Colon (tissue), 2 donors: ENCODE measurements at regions not wholly inside any gene's neighbourhood (a gene's known extent, or its start where the extent isn't known, plus 50 kb on each side); places are given as distances from the start of the nearest gene placed in this dataset.
"Not testable (repeated sequence)": the region's sequence is repeated elsewhere in the genome, so short reads cannot be mapped to it uniquely, and the experiment has no call there.

Experiments used
- FAIRE-seq: peaks from 2 replicates; lab custom pipeline; 2012; peaks lifted over from hg19 to GRCh38; lab: Jason Lieb, UNC
- donor health status: control.
- donor health status: control.

DNA sequence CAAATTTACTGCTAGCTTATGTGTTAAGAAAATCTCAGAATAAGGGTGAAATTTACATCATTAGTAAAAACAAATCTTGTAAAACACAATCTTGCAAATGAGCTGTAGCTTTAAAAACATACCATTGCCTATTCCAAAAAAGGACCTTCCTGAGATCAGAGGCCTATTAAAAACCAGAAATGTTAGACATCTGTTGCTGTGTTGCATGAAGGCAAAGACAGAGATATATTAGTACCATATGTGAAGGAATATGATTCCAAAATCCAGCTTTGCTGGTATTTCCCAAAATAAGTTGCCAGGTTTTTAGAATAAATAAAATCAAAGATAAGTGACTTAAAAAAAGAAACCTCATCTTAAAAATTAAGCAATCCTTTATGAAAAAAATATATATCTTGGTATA lies 504.1 kb upstream of the CDIN1 start:
- FAIRE-seq = no peak

DNA sequence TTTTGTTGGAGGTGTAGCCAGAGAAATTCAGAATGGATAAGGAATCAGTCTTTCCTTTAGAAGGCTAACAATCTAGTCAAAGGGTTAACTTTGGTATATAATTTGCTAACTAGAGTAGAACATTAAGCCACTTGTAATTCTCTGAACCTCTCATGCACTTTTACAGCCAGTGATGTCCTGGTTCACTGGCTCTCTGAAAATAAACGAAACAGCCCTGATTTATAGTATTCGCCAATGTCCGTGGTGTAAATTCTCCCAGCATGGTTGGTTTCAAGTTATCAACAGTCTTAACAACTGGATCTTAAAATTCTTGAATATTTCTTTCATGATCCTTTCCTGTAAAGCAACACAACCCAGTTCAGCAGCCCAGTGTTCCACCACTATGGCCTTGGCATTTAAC lies 500.4 kb upstream of the CDIN1 start:
- no peak for FAIRE-seq

GRCh38 chr15:36080759-36081158 lies 498.7 kb upstream of the CDIN1 start:
- FAIRE-seq = no peak

DNA sequence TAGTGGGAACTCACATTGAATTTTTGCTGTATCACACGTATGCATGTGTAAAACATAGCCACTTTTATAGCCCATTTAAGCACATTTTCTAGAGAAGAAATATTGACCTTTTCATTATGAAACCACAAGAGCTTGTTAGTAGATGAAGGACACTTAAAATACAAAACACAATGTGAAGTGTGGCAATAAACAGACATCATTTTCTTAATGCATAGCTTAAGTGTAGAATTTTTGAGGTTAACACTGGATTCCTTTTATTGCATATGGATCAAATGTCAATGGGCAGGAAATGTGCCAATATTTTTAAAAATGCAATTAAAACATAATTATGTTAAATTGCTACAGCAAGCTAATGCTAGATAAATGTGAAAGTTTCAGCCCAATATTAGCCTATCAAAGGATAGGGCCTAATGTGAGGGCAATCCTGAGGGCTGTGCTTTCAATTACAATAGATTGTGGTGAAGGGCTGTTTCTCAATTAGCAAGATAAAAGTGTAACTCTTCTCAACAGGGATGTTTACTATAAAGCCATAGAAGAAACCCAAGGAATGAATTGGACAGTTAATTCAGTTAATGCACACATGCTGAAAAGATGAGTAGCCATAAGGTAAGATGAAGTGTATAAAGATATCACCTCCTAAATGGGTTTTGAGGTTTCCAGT lies 489.0 kb upstream of the CDIN1 start:
- no peak for FAIRE-seq

GRCh38 chr15:36106640-36107335 lies 472.6 kb upstream of the CDIN1 start:
- FAIRE-seq = no peak

DNA sequence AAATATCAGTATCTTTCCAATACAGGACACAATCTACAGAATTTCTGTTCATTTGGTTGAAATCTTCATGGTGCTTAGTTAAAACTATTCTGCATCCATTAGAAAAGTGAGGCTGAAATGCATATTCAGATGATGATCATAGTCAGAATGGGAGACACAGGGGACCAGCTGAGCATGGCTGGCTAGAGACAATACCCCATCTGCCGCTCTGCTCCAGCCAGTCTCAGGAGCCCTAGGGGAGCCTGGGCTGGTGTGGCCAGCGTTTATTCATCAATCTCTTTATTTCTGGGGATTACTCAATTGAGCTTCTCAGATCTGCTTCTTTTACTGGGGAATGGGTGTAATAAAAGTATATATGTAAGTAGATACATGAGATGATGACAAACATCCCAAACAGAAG lies 470.9 kb upstream of the CDIN1 start:
- no peak for FAIRE-seq

GRCh38 chr15:36109943-36110658 lies 469.3 kb upstream of the CDIN1 start:
- FAIRE-seq = no peak

GRCh38 chr15:36110659-36110993 lies 468.8 kb upstream of the CDIN1 start:
- no peak for FAIRE-seq

GRCh38 chr15:36117296-36117787 lies 462.1 kb upstream of the CDIN1 start:
- FAIRE-seq = no peak

GRCh38 chr15:36126194-36126593 lies 453.2 kb upstream of the CDIN1 start:
- no peak for FAIRE-seq

GRCh38 chr15:36130641-36131310 lies 448.6 kb upstream of the CDIN1 start:
- FAIRE-seq = no peak

DNA sequence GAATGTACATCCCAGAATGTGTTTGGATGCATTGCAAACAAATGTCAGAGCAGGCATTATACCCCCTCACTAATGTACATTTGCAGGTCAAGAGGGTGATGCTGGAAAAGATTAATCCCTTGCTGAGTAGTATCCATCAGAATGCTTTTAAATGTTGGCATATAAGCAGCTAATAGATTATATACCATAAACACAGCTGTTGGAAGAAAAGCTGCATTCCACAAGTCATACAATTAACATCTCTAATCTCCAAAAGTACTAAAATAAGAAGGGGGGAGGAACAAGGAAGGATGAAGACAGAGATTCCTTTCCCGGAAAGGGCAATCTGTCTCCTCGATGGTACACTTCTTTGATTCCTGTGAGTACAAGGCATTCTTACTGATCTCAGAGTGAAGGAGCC lies 445.7 kb upstream of the CDIN1 start:
- no peak for FAIRE-seq

GRCh38 chr15:36136049-36136448 lies 443.4 kb upstream of the CDIN1 start:
- no peak for FAIRE-seq

- FAIRE-seq = no peak
These were observed 426.5 kb upstream of the CDIN1 start for GRCh38 chr15:36152936-36153335.

DNA sequence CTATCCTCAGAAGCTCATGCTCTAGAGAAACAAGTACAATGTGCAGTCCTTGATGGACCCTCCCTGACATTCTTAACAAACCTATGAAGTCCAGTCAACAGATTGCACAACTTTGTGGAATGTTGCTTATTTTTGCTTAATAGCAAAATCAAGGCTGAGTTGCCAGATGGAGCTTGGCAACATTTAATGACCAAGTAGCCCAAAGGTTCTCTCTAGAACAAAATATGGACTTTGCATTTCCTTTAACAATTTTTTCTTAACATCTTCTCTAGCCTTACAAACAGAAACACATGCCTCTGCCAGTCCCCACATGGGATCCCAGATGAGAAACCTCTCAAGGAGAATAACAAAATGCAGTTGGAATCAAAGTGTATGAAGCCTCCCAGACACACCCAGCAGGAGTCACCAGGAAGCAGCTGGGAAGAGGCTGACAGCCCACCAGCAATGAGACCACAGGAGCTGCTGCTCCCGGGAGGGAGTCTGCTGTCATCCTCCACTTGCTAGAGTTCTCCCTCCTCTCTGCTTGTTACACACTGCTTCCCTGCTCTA lies 422.5 kb upstream of the CDIN1 start:
- FAIRE-seq = no peak

DNA sequence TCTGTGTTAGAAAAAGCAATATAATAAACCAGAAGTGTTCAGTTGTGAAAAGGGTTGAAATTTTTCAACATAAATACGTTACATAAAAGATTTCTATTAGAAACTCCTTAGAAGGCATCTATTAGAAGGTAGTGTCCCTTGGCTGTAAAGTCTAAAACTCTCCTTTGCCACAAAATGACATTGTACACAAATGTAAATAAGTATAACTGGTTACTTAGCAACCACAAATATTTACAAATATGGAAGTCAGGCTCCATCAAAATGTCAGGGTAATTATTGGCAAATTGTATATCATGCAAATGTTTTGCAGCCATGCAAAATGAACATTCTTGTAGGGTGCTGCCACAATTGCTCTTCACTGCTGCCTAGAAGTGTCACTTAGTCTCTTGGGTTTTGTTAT lies 419.1 kb upstream of the CDIN1 start:
- no peak for FAIRE-seq

DNA sequence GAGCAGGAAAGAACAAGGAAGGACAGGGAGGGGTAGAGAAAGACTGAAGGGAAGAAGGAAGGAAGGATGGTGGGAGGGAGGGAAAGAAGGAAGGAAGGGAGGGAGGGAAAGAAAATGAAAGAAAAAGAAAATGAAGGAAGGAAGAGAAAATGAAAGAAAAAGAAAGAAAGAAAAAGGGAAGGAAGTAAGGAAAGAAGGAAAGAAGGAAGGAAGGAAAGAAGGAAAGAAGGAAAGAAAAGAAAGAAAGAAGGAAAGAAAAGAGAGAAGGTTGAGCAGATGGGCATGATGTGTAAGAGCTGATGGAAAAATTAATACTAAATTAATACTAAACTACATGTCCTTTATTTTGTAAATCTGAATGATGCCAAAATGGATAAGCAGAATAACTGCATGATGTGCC lies 418.3 kb upstream of the CDIN1 start:
- FAIRE-seq = no peak

DNA sequence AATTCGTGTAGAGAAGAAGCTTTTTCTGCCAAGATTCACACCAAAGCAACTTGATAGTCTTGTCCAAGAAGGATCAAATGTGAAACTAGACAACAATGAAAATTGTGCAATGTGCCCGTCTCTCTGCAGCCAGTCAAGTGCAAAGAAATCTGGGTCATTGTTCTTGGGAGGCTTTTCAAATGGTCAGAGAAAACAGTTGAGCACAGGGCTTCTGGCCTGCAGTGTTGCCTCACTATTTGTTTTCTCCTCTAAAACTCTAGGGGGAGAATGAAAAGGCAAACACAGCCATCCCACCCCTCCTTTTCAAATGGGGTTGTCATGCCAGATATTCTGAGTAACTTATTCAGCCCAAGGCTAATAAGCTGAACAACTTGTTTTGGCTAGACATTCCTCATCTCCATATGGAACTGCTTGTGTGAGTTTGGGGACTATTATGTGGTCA lies 417.6 kb upstream of the CDIN1 start:
- no peak for FAIRE-seq

DNA sequence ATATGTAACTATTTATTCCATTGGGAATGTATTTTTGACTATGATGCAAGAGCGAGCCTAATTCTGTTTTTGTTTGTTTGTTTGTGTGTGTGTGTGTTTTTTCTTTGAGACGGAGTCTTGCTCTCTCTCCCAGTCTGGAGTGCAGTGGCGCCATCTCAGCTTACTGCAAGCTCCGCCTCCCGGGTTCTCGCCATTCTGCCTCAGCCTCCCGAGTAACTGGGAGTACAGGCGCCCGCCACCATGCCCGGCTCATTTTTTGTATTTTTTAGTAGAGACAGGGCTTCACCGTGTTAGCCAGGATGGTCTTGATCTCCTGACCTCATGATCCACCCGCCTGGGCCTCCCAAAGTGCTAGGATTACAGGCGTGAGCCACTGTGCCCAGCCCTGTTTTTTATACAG lies 415.4 kb upstream of the CDIN1 start:
- not testable (repeated sequence) for FAIRE-seq

GRCh38 chr15:36172955-36173354 lies 406.5 kb upstream of the CDIN1 start:
- FAIRE-seq = no peak

DNA sequence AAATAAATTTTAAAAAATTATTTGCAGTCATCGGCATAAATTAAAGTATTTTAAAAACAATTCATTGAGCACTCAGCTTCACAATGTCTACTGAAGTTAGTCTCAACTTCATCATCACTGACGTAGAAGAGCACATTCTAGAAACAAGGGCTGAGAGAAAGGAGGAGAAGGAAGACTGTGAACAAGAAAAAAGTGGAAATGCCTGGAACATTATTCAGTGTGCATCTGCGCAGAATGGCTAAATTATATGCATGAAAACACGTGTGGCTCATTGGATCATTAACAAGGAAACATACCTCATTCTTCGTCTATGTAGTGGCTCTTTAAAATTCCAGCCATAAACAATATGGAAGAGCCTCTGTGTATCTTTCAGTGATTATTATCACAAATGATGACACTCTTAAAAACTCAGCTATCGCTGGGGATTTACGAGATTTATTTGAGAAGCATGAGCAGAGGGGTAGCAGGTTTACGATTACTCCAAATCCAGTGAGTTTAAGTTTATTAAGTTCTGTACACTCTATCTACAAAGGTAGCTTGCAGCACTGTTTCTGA lies 404.2 kb upstream of the CDIN1 start:
- FAIRE-seq = no peak

- no peak for FAIRE-seq
These were observed 403.6 kb upstream of the CDIN1 start for GRCh38 chr15:36175741-36176291.
